ENCODE measurements at regions not wholly inside any gene's neighbourhood (a gene's known extent, or its start where the extent isn't known, plus 50 kb on each side); places are given as distances from the start of the nearest gene placed in this dataset.

- FAIRE-seq = no peak
- TF ChIP-seq, protein P1, sequence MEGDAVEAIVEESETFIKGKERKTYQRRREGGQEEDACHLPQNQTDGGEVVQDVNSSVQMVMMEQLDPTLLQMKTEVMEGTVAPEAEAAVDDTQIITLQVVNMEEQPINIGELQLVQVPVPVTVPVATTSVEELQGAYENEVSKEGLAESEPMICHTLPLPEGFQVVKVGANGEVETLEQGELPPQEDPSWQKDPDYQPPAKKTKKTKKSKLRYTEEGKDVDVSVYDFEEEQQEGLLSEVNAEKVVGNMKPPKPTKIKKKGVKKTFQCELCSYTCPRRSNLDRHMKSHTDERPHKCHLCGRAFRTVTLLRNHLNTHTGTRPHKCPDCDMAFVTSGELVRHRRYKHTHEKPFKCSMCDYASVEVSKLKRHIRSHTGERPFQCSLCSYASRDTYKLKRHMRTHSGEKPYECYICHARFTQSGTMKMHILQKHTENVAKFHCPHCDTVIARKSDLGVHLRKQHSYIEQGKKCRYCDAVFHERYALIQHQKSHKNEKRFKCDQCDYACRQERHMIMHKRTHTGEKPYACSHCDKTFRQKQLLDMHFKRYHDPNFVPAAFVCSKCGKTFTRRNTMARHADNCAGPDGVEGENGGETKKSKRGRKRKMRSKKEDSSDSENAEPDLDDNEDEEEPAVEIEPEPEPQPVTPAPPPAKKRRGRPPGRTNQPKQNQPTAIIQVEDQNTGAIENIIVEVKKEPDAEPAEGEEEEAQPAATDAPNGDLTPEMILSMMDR (IDR thresholded peaks at IDR 0.05; ENCODE audit: insufficient read depth, missing control alignments) = no peak
- DNase-seq (ENCODE audit: insufficient read length, low spot score) = no peak
These were observed 174.3 kb downstream of the ENGASE start for GRCh38 chr17:79248843-79249493.

DNA sequence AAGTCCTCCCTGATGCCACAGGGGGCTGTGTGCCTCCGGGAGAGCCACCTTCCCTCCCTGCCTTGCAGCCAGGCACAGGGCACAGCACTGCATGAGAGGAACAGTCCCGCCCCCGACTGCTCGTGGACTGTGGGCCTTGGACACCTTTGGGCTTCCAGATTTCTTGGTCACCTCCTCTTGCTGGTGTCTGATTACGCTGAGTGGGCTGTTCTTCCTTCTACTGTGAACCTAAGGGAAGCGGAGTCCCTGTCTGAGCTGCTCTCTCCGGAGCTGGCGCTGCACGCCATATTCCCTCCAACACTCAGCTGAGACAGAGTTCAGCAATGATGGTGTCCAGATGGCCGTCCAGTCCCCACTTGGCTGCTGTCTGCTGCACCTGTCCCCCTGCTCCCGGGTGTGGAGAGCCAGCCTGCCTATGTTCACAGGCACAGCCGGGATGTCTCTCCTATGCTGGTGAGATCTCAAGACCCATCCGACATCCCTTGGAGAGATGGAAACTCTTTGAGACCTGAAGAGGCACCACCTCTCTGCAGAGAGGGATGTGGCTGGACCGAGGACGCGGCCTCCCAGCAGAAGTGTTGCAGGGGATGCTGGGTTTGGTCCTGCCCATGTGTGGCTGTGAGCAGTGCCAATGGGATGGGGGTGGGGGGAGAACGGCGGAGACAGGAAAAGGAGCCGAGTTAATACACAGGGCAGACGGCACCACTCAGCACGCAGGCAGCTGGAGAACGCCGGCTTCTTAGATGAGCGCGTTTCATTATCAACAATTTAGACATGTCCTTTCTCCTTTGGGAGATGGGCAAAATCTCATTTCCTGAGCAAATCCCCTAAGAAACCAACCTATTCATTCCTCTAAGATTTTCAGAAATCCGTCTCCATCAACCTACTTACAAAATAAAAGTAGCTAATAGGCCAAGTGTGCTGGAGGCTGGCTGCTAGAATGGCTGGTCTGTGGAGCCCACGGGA, 171.9 kb downstream of the ENGASE start:
- TF ChIP-seq, protein P1 (IDR thresholded peaks at IDR 0.05; ENCODE audit: insufficient read depth, missing control alignments) = no peak
- FAIRE-seq = no peak
- DNase-seq (ENCODE audit: insufficient read length, low spot score) = no peak

DNA sequence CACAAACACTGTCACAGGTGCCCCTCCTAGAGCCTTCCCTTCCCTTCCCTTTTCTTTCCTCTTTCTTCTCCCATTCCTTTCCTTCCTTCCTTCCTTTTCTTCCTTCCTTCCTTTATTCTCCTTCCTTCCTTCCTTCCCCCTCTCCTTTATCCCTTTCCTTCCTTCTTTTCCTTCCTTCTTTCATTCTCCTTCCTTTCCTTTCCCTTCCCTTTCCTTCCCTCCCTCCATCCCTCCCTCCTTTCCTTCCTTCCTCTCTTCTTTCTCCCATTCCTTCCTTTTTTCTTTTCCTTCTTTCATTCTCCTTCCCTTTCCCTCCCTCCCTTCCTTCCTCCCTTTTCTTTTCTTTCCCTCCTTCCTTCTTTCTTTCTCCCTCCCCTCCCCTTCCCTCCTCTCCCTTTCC, 170.0 kb downstream of the ENGASE start:
- FAIRE-seq (no peak), DNase-seq (ENCODE audit: insufficient read length, low spot score) (no peak)
- TF ChIP-seq, protein P1 (IDR thresholded peaks at IDR 0.05; ENCODE audit: insufficient read depth, missing control alignments) = no peak

DNA sequence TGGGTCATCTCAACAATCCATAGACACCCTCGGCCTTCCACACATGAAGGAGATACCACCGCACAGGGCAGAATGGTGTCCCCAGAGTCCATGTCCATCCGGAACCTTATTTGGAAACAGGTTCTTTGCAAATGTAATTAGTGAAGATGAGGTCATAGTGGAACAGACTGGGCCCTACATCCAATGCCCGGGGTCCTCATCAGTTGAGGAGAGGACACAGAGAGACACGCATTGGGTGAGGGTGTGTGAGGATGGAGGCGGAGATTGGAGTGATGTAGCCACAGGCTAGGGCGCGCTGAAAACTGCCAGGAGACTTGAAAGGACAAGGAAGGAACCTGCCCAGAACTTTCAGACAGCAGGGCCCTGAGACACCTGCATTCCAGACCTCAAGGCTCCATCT, 169.4 kb downstream of the ENGASE start:
- no peak for FAIRE-seq
- TF ChIP-seq, protein P1 (IDR thresholded peaks at IDR 0.05; ENCODE audit: insufficient read depth, missing control alignments) = no peak

GRCh38 chr17:79243603-79243990, 169.0 kb downstream of the ENGASE start:
- DNase-seq (ENCODE audit: insufficient read length, low spot score) = no peak
- TF ChIP-seq, protein P1 (IDR thresholded peaks at IDR 0.05; ENCODE audit: insufficient read depth, missing control alignments) = no peak
- no peak for FAIRE-seq

More for the DNA sequence above, 169.4 kb downstream of the ENGASE start:
- no peak for DNase-seq (ENCODE audit: insufficient read length, low spot score)

- TF ChIP-seq, protein P1 (IDR thresholded peaks at IDR 0.05; ENCODE audit: insufficient read depth, missing control alignments) = no peak
- DNase-seq (ENCODE audit: insufficient read length, low spot score) (no peak), FAIRE-seq (no peak)
These were observed 168.4 kb downstream of the ENGASE start for GRCh38 chr17:79242873-79243602.
